Stimulated activated CD8-positive, alpha-beta memory T cell treated with anti-CD3 and anti-CD28 coated beads, Interleukin-7, amount 100 ng/mL, for 1 hour (primary cell): ENCODE measurements at regions not wholly inside any gene's neighbourhood (a gene's known extent, or its start where the extent isn't known, plus 50 kb on each side); places are given as distances from the start of the nearest gene placed in this dataset.

Source experiments
- DNase-seq, 2 donors: peaks; one replicate each; pipeline ENCODE4 v3.0.0-alpha.2; 2020; ENCODE audit warnings: low read depth in 2 of 2

DNA sequence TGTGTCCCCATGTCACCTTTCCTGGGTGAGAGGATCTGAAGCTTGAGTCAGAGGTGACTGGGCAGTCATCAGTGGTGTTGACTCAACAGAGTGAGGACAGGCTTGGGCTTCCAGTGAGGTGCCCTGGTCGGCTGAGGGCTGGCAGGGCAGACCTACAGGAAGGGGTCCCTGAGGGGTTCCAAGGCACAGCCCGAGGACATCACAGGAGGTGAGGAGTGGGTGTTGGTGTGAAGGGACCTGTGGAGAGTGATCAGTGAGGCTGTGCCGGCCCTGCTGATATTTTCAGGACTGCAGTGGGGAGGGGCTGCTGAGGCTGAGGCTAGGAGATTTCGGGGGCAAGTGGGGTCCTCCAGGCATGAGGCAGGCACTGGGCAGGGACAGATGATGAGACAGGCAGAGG is 545.5 kb downstream of the TCERG1L start:
- no peak for DNase-seq

DNA sequence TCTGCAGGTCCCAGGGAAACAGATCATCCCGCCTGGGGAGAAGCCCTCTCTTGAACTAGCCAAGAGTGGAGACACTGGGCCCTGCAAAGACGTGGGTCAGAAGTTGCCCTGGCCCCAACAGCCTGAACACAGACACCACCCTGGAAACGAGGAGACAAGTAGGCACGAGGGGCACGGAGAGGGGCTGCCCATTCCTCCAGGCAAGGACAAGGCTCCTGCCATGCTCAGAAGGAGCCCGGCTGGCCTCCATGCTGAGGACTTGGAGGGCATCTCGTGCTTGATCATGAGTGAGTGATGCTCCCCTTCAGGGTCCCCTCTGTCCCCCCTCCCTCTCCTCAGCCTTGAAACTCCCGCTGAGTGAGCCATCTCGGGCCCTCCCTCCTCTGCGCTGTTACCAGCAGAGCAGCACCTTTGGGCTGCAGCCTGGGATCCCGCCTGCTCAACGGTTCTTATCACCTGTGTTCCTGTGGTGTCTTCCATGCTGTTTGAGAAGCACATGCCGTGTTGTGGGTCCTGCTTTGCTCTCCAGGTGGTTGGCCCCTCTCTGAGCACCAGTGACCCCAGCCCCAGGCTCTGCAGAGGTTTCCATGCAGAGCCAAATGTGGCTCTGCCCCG is 544.3 kb downstream of the TCERG1L start:
- DNase-seq = no peak

DNA sequence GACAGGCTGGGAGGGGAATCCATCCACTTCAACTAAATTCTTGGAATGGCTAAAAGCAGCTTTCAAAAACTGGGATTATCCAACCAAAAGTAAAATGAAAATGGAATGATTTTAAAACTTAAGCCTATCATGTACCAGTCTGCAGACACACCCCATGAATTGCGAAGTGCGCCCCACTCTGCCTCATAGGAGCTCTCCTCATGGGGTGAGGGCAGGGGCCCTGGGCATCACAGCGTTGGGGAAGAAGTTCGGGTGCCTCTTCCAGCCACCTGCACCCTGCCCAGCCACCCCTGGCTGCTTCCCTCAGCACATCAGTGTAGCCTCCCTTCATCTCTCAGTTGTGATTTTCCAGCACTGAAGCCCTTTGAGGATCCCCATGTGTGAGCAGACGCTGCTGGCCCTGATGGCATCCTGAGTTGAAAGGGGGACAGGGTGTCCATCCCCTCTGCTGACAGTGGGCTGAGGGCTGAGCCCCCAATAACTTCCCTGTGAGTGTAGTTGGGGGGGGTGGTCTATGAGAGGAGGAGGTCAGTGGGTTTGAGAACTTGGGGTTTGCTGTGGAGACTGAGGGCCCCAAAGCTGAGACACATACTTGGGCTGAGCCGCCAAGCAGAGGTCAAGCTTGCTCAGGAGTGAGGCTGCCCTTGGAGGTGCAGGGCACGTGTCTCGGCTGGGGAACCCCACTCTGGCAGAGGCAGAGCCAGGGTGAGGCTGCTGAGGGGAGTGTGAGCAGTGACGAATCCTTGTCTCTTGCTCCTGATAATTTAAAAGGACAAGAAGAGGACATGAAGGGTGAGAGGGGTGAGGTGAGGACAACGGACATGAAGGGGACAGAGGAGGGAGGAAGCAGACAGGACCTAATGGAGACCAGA is 542.1 kb downstream of the TCERG1L start:
- DNase-seq = no peak

DNA sequence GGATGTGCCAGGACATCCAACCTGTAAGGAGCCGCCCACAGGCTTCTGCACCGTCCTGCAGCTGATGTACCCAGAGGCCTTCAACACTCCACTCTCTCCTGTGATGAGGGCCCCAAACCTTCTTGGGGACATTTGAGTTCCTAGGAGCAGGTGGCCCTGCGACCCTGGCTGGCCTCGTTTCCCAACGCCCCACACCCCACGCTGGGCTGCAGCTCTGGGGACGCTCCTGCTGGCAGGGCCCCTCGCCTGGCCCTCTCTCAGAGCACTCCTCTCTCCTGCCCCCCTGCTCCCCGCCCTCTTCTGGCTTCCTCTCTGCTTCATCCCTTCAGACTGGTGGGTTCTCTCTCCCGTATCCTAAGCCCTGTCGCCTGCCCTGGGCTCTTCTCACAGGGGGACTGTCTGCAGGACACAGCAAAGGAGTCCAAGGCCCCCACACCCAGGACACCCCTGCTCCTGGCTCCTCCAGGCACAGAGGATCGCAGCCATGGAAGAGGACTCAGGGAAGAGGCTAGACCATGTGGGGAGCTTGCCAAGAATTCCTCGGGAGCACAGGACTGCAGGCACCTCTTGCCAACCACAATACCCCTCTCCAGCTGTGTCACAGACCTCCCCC is 541.4 kb downstream of the TCERG1L start:
- no peak for DNase-seq

DNA sequence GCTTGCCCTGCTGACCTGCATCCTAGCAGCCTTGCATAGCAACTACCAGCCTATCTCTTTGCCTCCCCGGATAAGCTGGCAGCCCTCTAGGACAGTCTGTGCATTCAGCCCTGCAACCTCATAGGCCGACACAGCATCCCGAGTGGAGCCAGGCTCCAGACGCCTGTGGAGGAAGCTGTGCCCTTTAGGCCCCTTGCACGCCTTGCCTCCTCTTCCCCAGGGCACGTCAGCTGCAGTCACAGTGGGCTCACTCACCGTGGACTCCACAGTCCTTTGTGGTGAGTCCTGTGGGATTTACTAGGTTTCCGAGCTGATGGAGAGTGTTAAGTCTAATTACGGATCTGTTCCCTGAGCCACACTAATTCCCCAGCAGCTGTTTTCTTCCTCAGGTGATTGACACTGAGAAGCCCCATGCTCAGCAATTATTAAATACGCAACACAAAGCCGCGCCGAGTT is 540.0 kb downstream of the TCERG1L start:
- no peak for DNase-seq

DNA sequence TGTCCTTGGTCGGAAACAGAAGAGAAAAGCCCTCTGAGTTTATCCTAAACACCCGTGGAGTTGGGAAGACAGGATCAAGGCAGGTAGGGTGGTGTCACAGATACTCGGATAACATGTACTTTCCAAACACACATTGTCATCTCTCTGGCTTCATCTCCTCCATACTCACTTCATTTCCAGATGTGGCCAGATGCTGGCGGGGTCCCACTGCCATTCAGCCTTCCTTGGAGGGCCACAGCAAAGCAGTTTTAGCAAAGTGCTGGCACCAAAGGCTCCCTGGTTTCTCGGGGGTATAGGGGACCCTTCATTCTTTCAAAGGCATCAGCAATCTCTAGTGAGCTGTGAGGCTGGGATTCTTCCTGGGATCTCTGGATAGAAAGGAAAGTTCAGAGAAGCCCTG is 539.5 kb downstream of the TCERG1L start:
- no peak for DNase-seq

DNA sequence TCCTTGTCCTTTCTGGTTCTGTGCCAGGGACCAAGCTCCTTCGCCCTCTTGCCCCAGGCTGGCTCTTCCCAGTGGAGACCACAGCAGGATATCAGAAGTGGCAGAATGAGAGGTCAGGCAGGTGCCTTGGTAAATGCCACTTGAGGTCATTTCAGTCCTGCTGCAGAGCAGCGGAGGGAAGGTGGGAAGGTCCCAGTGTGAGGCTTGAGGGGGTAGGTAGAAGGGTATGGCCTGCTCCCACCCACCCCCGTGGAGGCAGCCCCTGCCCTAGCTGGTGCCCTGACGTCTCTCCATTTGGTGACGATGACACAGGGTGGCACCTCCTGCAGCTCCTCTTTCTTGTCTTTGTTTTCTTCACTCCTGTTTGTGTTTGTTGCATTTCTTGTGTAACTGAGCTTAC is 538.8 kb downstream of the TCERG1L start:
- DNase-seq = no peak

DNA sequence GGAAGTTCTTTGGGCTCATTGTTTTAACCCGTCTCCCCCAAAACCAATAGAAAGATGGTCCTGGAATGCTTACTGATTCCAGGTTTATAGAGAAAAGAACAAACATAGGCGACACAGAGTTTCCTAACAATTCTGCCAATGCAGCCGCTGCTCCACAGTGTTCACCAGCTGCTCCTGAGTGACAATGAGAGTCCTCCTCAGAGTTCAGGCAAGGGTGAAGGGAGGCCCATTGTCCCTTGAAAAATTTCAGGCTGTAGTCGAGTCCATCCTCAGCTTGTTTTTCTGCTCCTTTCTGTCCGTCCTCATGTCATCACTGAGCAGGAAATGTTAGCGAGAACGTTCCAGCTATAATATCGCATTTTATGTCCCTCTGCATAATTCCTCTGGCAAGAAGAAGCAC is 537.6 kb downstream of the TCERG1L start:
- no peak for DNase-seq

DNA sequence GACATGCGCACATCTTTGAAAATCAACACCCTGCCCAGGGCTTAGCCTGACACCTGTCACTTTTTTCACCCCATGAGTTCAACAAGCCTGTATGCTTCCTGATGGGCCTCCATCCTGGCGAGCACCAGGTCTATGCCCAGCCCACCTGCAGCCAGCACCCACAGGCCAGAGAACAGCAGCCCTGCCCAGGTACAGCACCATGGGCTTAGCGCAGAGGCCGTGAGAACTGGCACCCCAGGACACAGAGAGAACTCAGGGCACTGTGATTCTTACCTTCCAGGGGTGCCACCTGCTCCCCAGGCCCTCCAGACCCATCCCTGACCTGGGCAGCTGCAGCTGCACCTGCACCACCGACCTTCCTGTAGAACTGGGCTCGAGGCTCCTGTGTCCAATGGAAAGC is 536.6 kb downstream of the TCERG1L start:
- DNase-seq = no peak

DNA sequence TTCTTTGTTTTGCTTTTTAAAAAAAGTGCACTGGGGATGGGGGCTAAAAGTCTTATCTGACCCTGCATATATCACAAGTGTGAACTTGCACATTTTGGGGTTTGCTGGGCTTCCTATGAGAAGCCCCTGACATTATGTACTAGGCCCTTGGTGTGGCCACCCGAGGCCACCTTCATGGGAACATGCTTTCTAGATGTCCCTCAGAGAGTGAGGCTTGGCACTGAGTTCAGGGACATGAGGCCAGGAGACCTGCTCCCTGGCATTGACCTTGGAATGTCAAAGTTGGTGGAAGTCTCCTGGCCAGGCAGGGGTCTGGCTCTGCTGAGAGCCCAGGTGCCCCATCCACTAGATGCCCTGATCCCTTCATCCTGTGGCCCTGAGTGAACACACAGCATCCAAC is 536.2 kb downstream of the TCERG1L start:
- DNase-seq = no peak

DNA sequence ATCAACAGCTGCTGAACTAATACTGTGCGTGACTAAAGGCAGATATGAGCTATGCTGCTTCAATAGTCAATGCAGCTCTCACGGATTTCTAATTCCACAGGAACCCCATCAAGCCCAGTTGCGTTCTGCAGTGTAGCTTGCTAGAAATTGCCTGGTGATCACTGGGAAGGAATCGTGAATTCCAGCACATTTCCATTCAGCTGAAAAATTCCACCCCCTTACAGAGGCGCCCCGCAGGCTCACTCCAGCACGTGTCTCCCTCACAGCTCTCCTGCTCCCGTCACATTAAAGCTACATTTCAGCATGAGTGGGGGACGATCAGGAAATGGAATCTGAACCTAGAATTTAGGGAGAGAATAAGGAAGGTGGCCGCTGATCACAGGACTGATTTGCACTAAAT is 534.8 kb downstream of the TCERG1L start:
- DNase-seq = no peak

DNA sequence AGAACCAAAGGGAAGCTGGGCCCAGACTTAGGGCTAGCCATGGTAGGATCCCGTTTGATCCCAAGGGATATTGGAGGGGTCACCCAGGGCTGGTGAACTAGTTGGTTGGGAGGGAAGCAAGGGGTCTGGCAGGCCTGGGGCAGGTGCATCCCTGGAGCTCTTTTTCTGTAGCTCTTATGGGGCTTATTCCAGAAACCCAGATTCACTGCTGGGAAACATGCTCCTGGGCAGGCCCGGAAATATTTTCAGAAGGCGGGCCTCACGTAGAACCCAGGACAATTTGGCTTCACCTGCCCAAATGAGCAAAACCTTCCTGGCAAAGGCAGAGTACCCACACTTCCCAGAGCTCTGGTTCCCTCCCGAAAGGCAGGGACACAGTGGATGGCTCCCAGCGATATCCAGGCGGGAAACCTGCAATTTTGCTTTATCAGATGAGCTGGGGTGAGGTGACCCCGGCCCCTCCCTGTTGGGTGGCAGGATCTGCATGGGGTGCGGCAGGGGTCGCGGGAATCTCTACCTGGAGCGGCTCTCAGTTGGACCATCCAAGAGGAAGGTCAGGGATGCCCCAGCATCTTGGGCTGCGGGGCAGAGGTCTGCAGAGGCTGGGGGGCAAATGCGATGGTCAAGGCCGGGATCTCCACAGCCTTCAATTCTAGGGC is 533.9 kb downstream of the TCERG1L start:
- DNase-seq = no peak

DNA sequence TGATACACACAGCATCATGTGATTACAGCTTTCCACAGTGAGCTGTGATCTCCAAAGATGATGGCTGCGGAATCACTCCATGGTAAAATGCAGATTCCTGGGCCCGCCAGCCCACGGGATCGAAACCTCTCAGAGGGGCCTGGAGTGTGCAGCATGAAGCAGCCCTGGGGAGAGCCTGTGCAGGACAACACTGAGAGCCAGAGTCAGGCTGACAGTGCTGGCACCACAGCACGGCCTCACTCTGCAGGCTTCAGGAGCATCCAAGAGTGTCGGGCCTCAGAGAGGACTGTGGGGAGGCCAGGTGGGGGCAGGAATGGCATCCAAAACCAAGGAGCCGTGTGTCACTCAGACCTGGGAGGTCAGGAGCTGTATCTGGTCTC is 533.4 kb downstream of the TCERG1L start:
- DNase-seq = no peak

DNA sequence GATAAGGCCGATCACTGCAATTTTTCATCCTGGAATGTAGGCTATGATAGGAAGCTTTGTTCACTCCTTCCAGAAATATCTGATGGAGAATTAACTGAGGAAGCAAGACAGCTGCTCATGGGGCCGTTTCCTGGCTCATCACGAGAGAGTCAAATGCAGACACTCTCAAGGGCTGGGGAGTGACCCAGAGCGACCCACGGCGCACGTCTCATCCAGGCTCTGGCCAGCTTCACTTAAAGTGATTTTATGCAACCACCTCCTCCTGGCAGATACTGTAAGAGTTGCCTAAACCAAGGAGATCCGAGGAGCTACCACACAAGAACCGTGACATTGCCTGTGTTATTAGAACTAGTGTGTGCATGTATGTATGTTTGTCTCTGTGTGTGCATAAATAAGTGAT is 530.8 kb downstream of the TCERG1L start:
- DNase-seq = no peak

DNA sequence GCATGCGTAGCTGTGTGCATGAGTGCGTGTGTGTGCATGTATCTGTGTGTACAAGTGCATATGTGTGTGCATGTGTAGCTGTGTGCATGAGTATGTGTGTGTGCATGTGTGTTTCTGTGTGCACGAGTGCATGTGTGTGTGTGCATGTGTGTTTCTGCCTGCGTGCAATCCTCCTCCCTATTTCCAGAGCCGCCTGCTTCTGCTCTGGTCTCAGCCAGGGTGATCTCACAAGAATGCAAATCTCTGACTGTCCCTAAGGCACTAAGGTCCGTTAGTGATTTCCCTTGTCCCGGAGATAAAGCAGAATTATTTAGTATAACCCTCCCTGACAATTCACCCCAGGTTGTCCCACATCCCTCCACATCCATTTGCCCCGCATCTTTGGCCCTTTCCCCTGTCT is 530.3 kb downstream of the TCERG1L start:
- no peak for DNase-seq

DNA sequence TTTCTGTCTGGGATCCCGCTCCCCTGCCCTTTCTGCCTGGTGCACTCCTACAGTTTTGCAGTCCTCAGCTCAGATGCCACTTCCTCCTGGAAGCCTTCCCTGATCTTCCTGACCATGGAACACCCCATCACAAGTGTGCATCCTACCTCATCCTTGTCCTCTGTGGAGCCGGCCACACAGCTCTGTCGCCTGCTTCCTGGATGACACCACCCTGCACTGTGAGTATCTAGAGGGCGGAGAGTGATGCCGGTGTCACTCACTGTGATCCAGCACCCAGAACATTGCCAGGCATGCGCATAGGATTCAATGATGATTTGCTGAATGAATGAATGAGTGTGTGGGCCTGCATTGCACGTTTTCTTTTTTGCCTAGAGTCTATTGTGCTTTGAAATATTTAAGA is 529.9 kb downstream of the TCERG1L start:
- no peak for DNase-seq

DNA sequence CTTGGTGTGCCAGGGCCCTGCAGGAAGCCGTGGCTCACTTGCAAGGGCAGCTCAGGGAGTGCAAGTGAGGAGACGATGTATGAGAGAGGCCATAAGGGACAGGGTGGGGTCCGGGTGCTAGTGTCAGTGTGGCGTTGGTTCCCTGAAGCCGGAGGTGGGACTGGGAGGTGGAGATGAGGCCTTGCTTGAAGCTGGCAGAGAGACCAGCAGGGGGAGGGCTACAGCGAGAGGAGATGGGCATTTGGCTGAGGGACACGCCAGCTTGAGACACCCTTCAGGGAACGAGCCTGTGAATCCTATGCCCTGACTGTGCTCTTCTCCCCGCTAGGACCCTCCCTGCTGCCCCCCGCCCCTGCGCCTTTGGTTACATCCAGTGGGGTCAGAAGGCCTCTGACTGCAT is 529.1 kb downstream of the TCERG1L start:
- DNase-seq = no peak

DNA sequence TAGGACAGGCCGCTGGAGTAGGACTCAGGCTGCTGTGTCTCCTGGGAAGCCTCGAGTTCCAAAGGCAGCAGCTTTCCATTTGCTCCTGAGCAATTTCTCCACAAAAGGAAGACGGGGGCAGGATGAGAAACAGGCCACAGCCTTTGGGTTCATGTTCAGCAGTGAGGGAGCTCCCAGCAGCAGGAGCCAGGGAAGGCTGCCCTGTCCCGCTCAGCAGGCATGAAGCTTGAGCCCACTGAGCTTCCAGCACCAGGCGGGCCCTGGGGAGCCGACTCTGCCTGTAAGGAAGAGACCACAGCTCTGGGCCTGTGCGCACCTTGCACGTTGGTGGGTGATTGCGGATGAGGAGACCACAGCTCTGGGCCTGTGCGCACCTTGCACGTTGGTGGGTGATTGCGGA is 527.2 kb downstream of the TCERG1L start:
- DNase-seq = no peak

DNA sequence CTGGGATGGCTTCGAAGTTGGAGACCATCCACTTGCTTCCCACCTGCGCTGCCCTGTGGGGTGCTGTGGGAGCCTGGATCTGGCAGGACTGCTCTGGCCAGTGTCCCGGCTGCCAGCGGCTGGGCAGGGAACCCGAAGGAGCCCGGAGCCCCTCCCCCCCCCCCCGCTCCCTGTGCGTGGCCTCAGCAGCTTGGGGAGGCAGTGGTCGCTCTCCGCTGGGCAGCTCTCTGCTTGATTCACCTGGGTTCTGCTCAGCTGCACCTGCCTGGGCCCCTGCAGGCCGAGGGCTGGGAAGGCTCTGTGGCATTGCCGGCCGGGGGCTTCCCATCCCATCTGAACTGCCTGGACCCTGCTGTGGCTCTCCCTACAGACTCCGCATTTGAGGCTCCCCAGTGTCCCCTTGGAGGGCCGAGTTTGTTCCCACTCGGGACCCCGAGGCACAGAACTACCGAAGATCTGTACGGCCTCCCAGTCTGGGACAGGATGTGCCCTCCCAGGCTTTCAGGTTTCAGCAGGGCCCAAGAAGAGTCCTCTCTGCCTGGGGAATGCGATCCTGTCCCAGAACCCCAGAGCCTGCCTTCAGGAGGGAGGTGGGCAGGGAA is 525.1 kb downstream of the TCERG1L start:
- no peak for DNase-seq

DNA sequence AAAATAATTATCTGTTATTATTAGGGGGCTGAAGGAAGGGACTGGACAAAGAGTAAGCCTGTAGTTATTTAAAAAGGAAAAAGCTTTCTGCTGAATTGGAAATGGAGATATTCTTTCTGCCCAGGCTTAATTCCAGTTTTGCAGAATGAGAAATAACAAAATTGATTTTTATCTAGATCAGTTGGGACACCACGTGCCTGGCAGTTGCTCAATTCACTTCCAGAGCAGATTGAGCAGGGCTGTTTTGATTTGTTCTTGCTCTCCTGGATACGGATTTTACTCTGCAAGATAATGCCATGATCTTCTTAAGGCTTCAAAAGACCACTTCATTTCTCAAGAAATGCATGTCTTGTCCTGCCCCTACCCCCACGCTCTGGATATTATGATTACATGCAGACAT is 524.3 kb downstream of the TCERG1L start:
- DNase-seq = no peak

DNA sequence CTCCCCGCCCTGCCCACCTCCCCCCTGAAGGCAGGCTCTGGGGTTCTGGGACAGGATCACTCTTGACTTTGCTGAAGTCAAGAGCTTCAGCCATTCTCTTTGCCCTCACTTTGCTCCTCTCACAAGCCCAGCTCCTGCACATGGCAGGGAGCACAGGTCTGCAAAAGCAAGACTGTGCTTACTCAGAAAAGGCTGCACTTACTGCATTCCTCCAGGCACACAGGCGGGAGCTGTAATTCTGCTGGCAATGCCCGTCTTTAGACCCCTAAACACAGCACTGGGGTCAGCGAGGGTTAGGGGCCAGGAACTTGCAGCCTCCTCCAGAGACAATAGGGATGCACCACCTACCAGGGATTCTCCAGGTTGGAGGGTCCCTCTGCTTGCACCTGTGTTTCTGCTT is 523.7 kb downstream of the TCERG1L start:
- no peak for DNase-seq

DNA sequence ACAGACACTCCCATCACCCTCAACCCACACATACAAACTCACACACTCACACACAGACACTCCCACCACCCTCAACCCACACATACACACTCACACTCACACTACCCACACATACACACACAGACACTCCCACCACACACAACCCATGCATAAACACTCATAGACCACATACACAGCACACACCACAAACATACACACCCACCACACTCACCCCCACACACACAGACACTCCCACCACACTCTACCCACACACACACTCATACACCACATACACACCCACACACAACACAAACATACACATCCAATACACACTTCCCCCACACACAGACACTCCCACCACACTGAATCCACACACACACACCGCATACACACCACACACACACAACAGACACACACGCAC is 521.2 kb downstream of the TCERG1L start:
- no peak for DNase-seq
